Vagina (tissue), 2 donors: ENCODE measurements at regions not wholly inside any gene's neighbourhood (a gene's known extent, or its start where the extent isn't known, plus 50 kb on each side); places are given as distances from the start of the nearest gene placed in this dataset.

Experiments
- DNase-seq, 2 donors: peaks; one replicate each; pipeline ENCODE4 v3.0.0-alpha.2; 2017; ENCODE audit errors: extremely low spot score in 2 of 2
- H3K27ac ChIP-seq: fragments of 200-600 bp; sonication (generic); one replicate; pipeline ENCODE4 v1.5.1; 2019
- H3K27me3 ChIP-seq: fragments of 200-600 bp; sonication (generic); one replicate; pipeline ENCODE4 v1.5.1; 2019
- H3K36me3 ChIP-seq, 2 donors: fragments of 200-600 bp; sonication (generic); one replicate each; pipeline ENCODE4 v1.5.1; 2017 to 2019
- H3K4me1 ChIP-seq: fragments of 200-600 bp; sonication (generic); one replicate; pipeline ENCODE4 v1.5.1; 2019
- H3K4me3 ChIP-seq, 2 donors: fragments of 200-600 bp; sonication (generic); 1 replicate in 1 of 2; 2 replicates in 1 of 2; pipeline ENCODE4 v1.5.1; 2016 to 2019
- H3K9me3 ChIP-seq: fragments of 200-600 bp; sonication (generic); one replicate; pipeline ENCODE4 v1.5.1; 2019
- POLR2A ChIP-seq, 2 donors: fragments of 450-650 bp; IDR thresholded peaks; one replicate each; pipeline ENCODE4 v1.6.1; 2017; ENCODE audit warnings: antibody characterized with exemption in 2 of 2, mild to moderate bottlenecking in 2 of 2, moderate library complexity in 2 of 2
- POLR2AphosphoS5 ChIP-seq, 2 donors: sonication (generic); formaldehyde crosslinking; IDR thresholded peaks; one replicate each; pipeline ENCODE4 v1.9.0; 2017; ENCODE audit warnings: antibody characterized with exemption in 2 of 2, mild to moderate bottlenecking in 2 of 2, low read depth in 1 of 2; ENCODE audit not compliant: insufficient read depth in 1 of 2
- intact Hi-C: fragments of 100-400 bp; cut with DNase I; formaldehyde crosslinking; loops from one replicate; pipeline ENCODE4 v1.15.1; 2023
- TF ChIP-seq, protein P1 (sequence below), 3 experiments: fragments of 450-650 bp in 2 of 3; fragments of 200-600 bp in 1 of 3; sonication (generic) in 1 of 3; IDR thresholded peaks; one replicate each; pipeline ENCODE4 v1.5.1; 2017 to 2019; ENCODE audit warnings: antibody characterized with exemption in 3 of 3, mild to moderate bottlenecking in 2 of 3, moderate library complexity in 2 of 3

DNA sequence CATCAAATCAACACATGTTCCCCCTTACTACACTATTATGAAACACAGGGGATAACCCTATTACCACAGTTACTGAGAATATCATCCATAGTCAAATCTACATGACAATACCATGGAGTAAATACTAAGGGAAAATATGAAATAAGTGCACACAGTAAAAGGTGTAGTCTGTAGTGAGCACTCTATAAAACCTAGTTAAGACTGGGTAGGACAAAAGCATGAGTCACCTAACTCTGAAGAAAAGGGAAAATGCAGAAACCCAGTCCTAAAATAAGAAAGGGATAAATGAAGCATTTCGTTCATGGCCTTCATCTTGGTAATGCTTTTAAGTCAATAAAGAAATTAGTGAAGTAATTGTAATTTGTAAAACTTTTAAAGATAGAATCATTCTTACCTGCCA, 65.4 kb upstream of the ACVR2A start:
- intact Hi-C loops: no loop called here

GRCh38 chr2:147777394-147777793, 67.4 kb upstream of the ACVR2A start:
- Histone ChIP-seq H3K4me3 (no peak overlapping the region), H3K36me3 (no peaks in the 10 kb centered on the region), H3K9me3 (no peaks in the 10 kb centered on the region), H3K4me1 (no peaks in the 10 kb centered on the region), H3K27me3 (no peaks in the 10 kb centered on the region), H3K27ac (no peak overlapping the region)
- intact Hi-C loops: no loop called here
- TF ChIP-seq POLR2AphosphoS5 (IDR thresholded peaks at IDR 0.05; ENCODE audit: insufficient read depth in 1 of 2, low read depth in 1 of 2): no peak
- TF ChIP-seq POLR2A (IDR thresholded peaks at IDR 0.05): no peak
- TF ChIP-seq, protein P1, sequence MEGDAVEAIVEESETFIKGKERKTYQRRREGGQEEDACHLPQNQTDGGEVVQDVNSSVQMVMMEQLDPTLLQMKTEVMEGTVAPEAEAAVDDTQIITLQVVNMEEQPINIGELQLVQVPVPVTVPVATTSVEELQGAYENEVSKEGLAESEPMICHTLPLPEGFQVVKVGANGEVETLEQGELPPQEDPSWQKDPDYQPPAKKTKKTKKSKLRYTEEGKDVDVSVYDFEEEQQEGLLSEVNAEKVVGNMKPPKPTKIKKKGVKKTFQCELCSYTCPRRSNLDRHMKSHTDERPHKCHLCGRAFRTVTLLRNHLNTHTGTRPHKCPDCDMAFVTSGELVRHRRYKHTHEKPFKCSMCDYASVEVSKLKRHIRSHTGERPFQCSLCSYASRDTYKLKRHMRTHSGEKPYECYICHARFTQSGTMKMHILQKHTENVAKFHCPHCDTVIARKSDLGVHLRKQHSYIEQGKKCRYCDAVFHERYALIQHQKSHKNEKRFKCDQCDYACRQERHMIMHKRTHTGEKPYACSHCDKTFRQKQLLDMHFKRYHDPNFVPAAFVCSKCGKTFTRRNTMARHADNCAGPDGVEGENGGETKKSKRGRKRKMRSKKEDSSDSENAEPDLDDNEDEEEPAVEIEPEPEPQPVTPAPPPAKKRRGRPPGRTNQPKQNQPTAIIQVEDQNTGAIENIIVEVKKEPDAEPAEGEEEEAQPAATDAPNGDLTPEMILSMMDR (IDR thresholded peaks at IDR 0.05): no peak
- DNase-seq: no peak

More for the DNA sequence above, 65.4 kb upstream of the ACVR2A start:
- DNase-seq: no peak
- H3K9me3 ChIP-seq: no peaks in the 10 kb centered on the region
- no peaks in the 10 kb centered on the region for H3K4me1 ChIP-seq
- no peaks in the 10 kb centered on the region for H3K36me3 ChIP-seq
- no peak overlapping the region for H3K27ac ChIP-seq
- TF ChIP-seq POLR2A (IDR thresholded peaks at IDR 0.05) (no peak), POLR2AphosphoS5 (IDR thresholded peaks at IDR 0.05; ENCODE audit: insufficient read depth in 1 of 2, low read depth in 1 of 2) (no peak)
- TF ChIP-seq, protein P1 (IDR thresholded peaks at IDR 0.05): no peak
- no peak overlapping the region for H3K4me3 ChIP-seq
- no peaks in the 10 kb centered on the region for H3K27me3 ChIP-seq

- Histone ChIP-seq H3K4me1 (no peaks in the 10 kb centered on the region), H3K9me3 (no peaks in the 10 kb centered on the region), H3K27ac (no peak overlapping the region), H3K36me3 (no peaks in the 10 kb centered on the region), H3K27me3 (no peaks in the 10 kb centered on the region), H3K4me3 (no peak overlapping the region)
- intact Hi-C loops: no loop called here
- TF ChIP-seq, protein P1 (IDR thresholded peaks at IDR 0.05): no peak
- TF ChIP-seq POLR2A (IDR thresholded peaks at IDR 0.05) (no peak), POLR2AphosphoS5 (IDR thresholded peaks at IDR 0.05; ENCODE audit: insufficient read depth in 1 of 2, low read depth in 1 of 2) (no peak)
- DNase-seq: no peak
Observed at GRCh38 chr2:147774805-147775204, 70.0 kb upstream of the ACVR2A start.

GRCh38 chr2:147773479-147773878, 71.3 kb upstream of the ACVR2A start:
- intact Hi-C loops: no loop called here
- Histone ChIP-seq H3K9me3 (no peaks in the 10 kb centered on the region), H3K4me1 (no peaks in the 10 kb centered on the region), H3K27me3 (no peaks in the 10 kb centered on the region), H3K4me3 (no peak overlapping the region), H3K27ac (no peak overlapping the region), H3K36me3 (no peaks in the 10 kb centered on the region)
- TF ChIP-seq, protein P1 (IDR thresholded peaks at IDR 0.05): no peak
- TF ChIP-seq POLR2AphosphoS5 (IDR thresholded peaks at IDR 0.05; ENCODE audit: insufficient read depth in 1 of 2, low read depth in 1 of 2) (no peak), POLR2A (IDR thresholded peaks at IDR 0.05) (no peak)
- no peak for DNase-seq

DNA sequence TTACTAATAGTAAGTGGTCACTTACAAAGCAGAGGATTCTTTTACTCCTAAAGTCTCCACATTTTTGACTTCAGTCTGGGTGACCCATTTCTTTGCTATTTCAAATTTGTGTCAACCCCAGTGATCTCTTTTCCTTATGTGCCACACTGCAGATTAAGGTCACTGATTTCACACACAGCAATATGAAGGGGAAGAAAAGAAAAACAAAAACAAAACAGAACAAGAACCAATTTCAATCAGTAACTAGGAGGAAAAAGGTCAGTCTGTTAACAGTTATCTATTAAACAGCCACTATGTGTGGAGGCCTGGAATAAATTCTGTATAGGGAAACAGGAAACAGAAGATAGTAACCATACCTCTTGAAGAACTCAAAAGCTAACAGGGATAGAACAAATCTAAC, 72.0 kb upstream of the ACVR2A start:
- TF ChIP-seq, protein P1 (IDR thresholded peaks at IDR 0.05): no peak
- TF ChIP-seq POLR2A (IDR thresholded peaks at IDR 0.05): no peak
- no peak for TF ChIP-seq POLR2AphosphoS5 (IDR thresholded peaks at IDR 0.05; ENCODE audit: insufficient read depth in 1 of 2, low read depth in 1 of 2)
- no peaks in the 10 kb centered on the region for H3K36me3 ChIP-seq
- no peaks in the 10 kb centered on the region for H3K9me3 ChIP-seq
- no peaks in the 10 kb centered on the region for H3K27me3 ChIP-seq
- H3K4me3 ChIP-seq: no peak overlapping the region
- intact Hi-C loops: no loop called here
- H3K27ac ChIP-seq: no peak overlapping the region
- H3K4me1 ChIP-seq: no peaks in the 10 kb centered on the region
- no peak for DNase-seq
